DMS79 treated with DMSO at 0.1 percent for 48 hours (cell line): ENCODE measurements at regions not wholly inside any gene's neighbourhood (a gene's known extent, or its start where the extent isn't known, plus 50 kb on each side); places are given as distances from the start of the nearest gene placed in this dataset.

Source experiments
- DNase-seq: peaks from one replicate; lab custom pipeline; 2025; lab: John Stamatoyannopoulos, UW

GRCh38 chr13:55255236-55255635, 1885.5 kb upstream of the PRR20A start:
- no peak for DNase-seq

- DNase-seq, result no peak
Measured at GRCh38 chr13:55263045-55263444, 1877.7 kb upstream of the PRR20A start.

- DNase-seq, result no peak
Measured at GRCh38 chr13:55266644-55267043, 1874.1 kb upstream of the PRR20A start.

- DNase-seq, result no peak
Measured at GRCh38 chr13:55298201-55298600, 1842.5 kb upstream of the PRR20A start.

- DNase-seq, result no peak
Measured at GRCh38 chr13:55302568-55302967, 1838.2 kb upstream of the PRR20A start.

GRCh38 chr13:55307909-55308308, 1832.8 kb upstream of the PRR20A start:
- DNase-seq, result no peak

GRCh38 chr13:55341891-55342290, 1798.8 kb upstream of the PRR20A start:
- no peak for DNase-seq

- no peak for DNase-seq
Measured at GRCh38 chr13:55345224-55345623, 1795.5 kb upstream of the PRR20A start.

GRCh38 chr13:55347528-55347927, 1793.2 kb upstream of the PRR20A start:
- no peak for DNase-seq

- no peak for DNase-seq
Measured at GRCh38 chr13:55359067-55359466, 1781.7 kb upstream of the PRR20A start.

- no peak for DNase-seq
Measured at GRCh38 chr13:55361141-55361540, 1779.6 kb upstream of the PRR20A start.

- DNase-seq, result no peak
Measured at GRCh38 chr13:55366676-55367075, 1774.0 kb upstream of the PRR20A start.

- no peak for DNase-seq
Measured at GRCh38 chr13:55394470-55394869, 1746.2 kb upstream of the PRR20A start.

- no peak for DNase-seq
Measured at GRCh38 chr13:55402870-55403269, 1737.8 kb upstream of the PRR20A start.

- no peak for DNase-seq
Measured at GRCh38 chr13:55403887-55404487, 1736.7 kb upstream of the PRR20A start.

GRCh38 chr13:55410398-55411330, 1730.1 kb upstream of the PRR20A start:
- DNase-seq, result no peak

GRCh38 chr13:55418095-55418494, 1722.6 kb upstream of the PRR20A start:
- DNase-seq, result no peak

- DNase-seq, result no peak
Measured at GRCh38 chr13:55432814-55433213, 1707.9 kb upstream of the PRR20A start.

- DNase-seq, result no peak
Measured at GRCh38 chr13:55437162-55437561, 1703.6 kb upstream of the PRR20A start.

- no peak for DNase-seq
Measured at GRCh38 chr13:55439450-55439849, 1701.3 kb upstream of the PRR20A start.

GRCh38 chr13:55440465-55441085, 1700.1 kb upstream of the PRR20A start:
- DNase-seq, result no peak

GRCh38 chr13:55464222-55464621, 1676.5 kb upstream of the PRR20A start:
- no peak for DNase-seq

GRCh38 chr13:55467476-55467875, 1673.2 kb upstream of the PRR20A start:
- DNase-seq, result no peak
